ENCODE measurements at regions not wholly inside any gene's neighbourhood (a gene's known extent, or its start where the extent isn't known, plus 50 kb on each side); places are given as distances from the start of the nearest gene placed in this dataset.

- TF ChIP-seq, protein P1, sequence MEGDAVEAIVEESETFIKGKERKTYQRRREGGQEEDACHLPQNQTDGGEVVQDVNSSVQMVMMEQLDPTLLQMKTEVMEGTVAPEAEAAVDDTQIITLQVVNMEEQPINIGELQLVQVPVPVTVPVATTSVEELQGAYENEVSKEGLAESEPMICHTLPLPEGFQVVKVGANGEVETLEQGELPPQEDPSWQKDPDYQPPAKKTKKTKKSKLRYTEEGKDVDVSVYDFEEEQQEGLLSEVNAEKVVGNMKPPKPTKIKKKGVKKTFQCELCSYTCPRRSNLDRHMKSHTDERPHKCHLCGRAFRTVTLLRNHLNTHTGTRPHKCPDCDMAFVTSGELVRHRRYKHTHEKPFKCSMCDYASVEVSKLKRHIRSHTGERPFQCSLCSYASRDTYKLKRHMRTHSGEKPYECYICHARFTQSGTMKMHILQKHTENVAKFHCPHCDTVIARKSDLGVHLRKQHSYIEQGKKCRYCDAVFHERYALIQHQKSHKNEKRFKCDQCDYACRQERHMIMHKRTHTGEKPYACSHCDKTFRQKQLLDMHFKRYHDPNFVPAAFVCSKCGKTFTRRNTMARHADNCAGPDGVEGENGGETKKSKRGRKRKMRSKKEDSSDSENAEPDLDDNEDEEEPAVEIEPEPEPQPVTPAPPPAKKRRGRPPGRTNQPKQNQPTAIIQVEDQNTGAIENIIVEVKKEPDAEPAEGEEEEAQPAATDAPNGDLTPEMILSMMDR (IDR thresholded peaks at IDR 0.05): no peak
- no peak for TF ChIP-seq POLR2A (IDR thresholded peaks at IDR 0.05)
Measured at GRCh38 chr11:110031171-110031570, 62.0 kb upstream of the ZC3H12C start.

Measured in ovary (tissue), 3 donors.